HG03558 (cell line): ENCODE measurements at regions not wholly inside any gene's neighbourhood (a gene's known extent, or its start where the extent isn't known, plus 50 kb on each side); places are given as distances from the start of the nearest gene placed in this dataset.

Experiments
- ATAC-seq: cut with Tn5 transposase; IDR thresholded peaks from one replicate; pipeline ENCODE4 v1.9.1; 2021; ENCODE audit warnings: moderate number of reproducible peaks; ENCODE audit not compliant: unreplicated experiment; ENCODE audit errors: extremely low read depth

- ATAC-seq, result no peak
Measured at GRCh38 chr10:2188371-2188770, 451.0 kb upstream of the ADARB2 start.

DNA sequence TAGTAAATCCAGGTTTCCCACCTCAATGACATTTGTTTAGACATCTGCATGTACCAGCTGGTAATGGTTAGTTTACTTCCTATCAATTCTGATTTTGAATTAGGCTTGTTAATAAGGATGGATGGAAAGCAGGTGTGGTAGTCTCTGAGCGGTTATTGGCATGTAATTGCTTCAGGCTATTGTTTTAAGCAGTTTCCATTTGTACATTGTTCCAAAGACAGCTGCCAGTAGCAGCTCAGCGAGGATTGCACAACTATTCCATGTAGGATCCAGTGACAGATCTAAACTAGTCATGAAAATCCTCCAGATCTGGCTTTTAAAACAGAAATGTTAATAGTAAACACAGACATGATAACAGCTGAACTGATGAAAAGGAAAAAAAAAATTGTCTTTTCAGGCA is 436.0 kb upstream of the ADARB2 start:
- ATAC-seq, result no peak

DNA sequence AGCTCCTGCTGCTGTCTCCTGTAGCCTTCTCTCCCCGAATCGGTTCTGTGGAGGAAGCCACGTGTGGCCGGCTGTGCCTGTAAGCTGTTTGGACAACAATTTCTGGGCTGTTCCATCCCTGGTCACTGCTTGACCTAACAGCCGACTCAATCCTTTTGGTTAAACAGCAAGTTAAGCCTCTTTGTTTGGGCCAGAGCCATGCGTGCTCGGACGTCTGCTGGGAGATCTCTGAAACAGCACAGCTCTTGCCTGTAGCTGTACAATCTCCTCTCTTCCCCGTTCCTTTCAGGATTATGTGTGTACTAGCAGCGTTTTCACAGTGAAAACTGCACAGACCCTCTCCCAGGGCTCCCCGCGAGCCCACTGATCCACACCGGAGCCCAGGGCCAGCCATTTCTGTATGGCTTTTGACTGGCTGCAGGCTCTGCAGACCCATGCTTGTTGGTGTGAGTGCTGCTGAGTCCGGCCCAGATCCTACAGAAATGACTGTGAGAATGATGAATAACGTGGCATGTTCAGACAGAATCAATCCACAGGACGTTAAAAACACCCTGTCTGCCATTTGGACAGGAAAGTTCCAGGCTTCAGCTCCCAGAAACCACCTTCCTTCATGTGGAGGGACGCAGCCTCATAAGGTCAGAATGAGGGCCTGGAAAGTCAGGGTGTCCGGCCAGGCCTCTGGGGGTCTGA is 428.6 kb upstream of the ADARB2 start:
- ATAC-seq, result no peak

- no peak for ATAC-seq
Measured at GRCh38 chr10:2150288-2150687, 413.0 kb upstream of the ADARB2 start.

GRCh38 chr10:2145926-2146478 is 408.7 kb upstream of the ADARB2 start:
- ATAC-seq, result no peak

- no peak for ATAC-seq
Measured at GRCh38 chr10:2145491-2145890, 408.2 kb upstream of the ADARB2 start.

- ATAC-seq, result no peak
Measured at GRCh38 chr10:2144584-2144983, 407.3 kb upstream of the ADARB2 start.

DNA sequence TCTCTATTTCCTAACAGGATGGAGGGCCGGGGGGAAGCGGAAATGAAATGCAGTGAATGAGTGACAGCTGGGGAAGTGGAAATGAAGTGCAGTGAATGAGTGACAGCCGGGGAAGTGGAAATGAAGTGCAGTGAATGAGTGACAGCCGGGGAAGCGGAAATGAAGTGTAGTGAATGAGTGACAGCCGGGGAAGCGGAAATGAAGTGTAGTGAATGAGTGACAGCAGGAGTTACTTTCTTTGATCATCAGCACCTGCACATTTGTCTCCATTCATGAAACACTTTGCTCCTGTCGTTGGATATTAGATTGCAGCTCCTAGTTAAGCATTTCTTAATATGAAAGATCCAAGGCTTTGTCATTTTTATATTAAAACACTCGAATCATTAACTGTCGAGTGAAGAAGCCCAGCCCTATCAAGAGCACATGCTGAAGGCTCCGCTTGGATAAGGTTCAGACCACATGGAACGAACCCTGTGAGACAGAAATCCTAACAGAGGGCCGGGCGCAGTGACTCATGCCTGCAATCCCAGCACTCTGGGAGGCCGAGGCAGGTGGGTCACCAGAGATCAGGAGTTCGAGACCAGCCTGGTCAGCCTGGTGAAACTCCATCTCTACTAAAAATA is 406.0 kb upstream of the ADARB2 start:
- ATAC-seq, result no peak

- no peak for ATAC-seq
Measured at GRCh38 chr10:2139746-2140145, 402.4 kb upstream of the ADARB2 start.

DNA sequence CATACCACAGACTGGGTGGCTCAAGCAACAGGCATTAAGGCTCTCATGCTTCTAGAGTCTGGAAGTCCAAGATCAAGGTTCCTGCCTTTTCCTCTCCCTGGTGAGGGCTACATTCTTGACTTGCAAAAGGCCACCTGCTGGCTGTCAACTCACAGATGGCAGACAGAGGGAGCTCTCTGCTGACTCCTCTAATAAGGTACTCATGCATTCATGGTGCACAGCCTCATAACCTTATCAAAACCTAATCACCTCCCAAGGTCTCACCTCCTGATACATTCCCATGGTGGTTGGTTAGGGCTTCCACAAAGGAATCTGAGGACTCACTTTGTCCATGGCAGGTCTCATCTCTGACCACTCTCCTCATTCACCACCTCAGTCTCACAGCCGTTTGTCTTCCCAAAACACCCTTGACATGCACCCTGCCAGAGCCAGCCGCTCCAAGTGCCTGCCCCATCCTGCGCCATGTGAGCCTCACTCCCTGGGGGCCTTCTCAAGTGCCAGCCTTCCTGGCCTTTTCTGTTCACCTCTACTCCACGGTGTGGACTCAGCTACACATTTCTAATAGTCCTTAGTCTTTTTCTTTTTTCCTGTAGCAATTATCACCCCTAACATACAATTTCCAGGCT is 400.3 kb upstream of the ADARB2 start:
- ATAC-seq, result no peak

DNA sequence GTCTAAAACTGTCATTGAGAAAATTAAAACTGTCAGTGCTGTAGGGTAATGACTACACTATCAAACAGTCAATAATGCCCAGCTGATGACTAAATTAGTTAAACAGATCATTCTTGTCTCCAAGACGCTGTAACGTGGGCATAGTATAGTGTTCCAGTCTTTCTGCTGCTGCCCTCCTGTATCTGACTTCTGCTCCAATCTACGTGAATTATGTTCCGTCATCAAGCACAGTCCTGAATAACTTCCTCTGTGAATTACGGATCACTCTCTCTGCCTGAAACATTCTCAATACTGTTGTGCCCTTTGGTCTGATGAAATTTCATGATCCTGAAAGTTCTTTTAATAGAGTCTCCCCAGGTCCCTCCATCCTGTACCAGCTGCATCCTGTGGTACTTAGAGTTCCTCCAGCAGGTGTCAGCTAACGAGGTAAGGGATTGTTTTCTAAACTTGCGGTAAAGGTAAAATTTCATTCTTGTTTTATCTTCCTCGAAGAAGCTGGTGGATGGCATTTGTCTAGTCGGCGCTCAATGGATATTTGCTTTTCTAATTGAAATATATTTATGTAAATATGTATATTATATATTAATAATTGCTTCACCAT is 393.5 kb upstream of the ADARB2 start:
- no peak for ATAC-seq

- ATAC-seq, result no peak
Measured at GRCh38 chr10:2128991-2129390, 391.7 kb upstream of the ADARB2 start.

GRCh38 chr10:2124135-2124534 is 386.8 kb upstream of the ADARB2 start:
- ATAC-seq, result no peak

DNA sequence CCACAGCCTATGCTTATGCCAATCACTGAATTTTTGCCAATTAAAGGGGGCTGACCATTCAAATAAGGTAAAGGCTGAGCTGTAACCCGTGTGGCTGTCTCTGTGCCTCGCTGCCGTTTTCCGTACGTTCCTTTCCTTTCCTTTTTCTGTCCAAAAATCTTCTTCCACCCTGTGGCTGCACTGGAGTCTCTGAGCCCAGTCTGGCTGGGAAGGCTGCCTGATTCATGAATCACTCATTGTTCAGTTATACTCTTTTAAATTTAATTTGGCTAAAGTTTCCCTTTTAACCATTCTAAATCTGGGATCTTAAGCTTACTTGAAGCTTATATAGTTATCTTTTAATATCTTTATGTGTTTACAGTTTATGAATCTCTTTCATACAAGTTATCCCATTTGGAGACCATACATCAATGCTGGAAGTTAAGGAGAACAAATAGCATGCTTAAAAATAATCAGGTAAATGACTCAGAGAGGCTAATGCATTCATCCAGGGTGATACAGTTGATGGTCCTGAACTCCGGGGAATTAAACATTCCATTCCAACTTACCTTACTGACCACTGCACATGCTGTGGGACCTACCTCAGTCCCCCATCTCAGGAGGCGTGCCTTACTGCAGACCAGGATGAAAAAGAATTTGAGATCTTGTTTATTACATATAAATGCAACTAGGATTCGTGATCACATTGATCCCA is 385.3 kb upstream of the ADARB2 start:
- ATAC-seq, result no peak

DNA sequence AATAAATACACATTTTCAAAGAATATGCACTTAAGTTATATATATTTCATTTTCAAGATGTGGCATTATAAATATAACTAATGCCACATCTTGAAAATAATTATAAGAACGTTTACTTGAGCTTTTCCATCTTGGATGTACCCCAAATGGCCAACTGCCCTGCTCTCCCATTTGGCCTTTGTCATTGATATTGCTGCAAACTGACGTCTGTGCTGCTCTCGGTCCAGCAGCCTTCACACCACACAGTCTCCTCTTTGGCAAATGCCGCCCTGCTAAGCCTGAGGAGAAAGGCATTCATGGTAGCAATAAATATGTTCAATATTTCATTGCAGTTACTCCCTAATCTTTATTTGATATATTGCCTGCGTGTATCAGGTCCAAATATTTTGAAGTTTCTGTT is 384.6 kb upstream of the ADARB2 start:
- ATAC-seq, result no peak

DNA sequence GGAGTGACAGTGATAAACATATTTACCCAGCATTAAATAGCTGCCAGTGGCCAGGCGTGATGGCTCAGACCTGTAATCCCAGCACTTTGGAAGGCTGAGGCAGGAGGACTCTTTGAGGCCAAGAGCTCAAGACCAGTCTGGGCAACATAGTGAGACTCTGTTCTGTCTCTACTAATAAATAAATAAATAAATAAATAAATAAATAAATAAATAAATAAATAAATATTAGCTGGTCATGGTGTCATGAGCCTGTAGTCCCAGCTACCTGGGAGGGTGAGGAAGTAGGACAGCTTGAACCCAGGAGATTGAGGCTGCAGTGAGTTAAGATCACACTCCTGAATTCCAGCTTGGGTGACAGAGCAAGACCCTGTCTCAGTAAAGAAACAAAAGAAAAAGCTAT is 384.0 kb upstream of the ADARB2 start:
- ATAC-seq, result no peak

DNA sequence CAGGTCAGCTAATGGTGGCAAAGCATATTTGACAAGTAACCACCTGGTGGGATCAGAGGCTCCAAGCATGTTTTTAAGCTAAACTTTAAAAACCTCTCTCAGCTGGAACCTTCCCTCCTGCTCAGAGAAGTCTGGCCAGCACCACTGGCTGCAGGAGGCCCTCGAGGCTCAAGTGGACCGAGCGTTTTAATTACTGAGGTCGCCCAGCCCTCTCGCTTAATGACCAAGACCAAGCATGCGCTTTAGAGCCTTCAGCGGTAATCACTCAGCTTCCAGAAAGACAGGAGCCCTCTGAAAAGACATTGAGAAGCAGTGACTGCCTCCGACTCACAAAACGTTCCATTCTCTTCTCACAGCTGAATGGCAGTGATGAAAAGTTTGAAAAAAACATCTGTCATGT is 383.4 kb upstream of the ADARB2 start:
- no peak for ATAC-seq

- ATAC-seq, result no peak
Measured at GRCh38 chr10:2119316-2119715, 382.0 kb upstream of the ADARB2 start.

GRCh38 chr10:2118201-2118600 is 380.9 kb upstream of the ADARB2 start:
- no peak for ATAC-seq

DNA sequence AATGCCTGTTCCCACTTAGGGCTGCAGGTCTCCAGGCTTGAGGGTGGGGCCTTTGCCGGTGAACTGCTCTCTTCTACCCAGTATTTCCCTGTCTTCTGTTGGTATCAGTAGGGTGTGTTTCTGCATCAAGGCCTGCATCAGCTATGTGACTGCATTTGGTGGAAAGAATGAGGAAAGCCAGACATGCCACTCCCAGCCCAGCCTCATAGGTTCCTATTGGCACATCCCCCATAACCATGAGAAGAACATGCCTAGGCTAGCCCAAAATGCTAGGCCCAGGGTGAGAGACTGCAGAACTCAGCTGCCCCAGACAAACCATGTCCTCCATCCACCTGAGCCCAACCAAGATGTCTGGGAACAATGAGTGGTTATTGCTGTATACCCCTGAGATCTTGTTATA is 380.3 kb upstream of the ADARB2 start:
- no peak for ATAC-seq

GRCh38 chr10:2111965-2112364 is 374.6 kb upstream of the ADARB2 start:
- ATAC-seq, result no peak
